ENCODE measurements at regions not wholly inside any gene's neighbourhood (a gene's known extent, or its start where the extent isn't known, plus 50 kb on each side); places are given as distances from the start of the nearest gene placed in this dataset.

DNA sequence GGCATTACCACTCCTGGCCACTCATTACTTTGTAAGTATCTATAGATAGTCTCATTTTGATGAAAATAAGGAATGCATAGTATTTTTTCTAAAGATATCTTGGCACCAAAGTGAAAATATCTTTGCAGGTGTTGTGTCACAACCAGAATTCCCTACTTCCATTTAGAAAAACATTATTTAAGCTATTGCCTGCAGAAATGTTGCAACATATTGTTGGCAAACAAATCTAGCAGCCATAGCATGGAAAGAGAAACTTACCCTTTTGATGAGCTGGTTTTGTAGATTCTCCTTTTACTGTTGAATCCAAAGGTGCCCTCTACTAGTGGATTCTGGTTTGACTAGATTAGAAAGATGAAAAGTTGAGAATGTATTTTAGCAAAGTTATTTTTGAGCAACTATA, 138.8 kb downstream of the AREG start:
- Histone ChIP-seq H3K4me1 (ENCODE audit: low read depth, poor library complexity, severe bottlenecking) (no peaks in the 10 kb centered on the region), H3K27me3 (ENCODE audit: insufficient read depth, low read depth) (no peaks in the 10 kb centered on the region), H3K27ac (no peak overlapping the region), H3K9ac (no peak overlapping the region), H2AFZ (ENCODE audit: low read depth) (no peak overlapping the region), H3K79me2 (ENCODE audit: insufficient read depth, low read depth) (no peaks in the 10 kb centered on the region), H4K20me1 (ENCODE audit: insufficient read depth) (no peaks in the 10 kb centered on the region), H3K4me2 (no peak overlapping the region), H3K4me3 (IDR thresholded peaks at IDR 0.05; ENCODE audit: insufficient read depth, low read depth, low read length) (no peak overlapping the region), H3K36me3 (ENCODE audit: insufficient read depth) (no peaks in the 10 kb centered on the region)
- TF ChIP-seq, protein P1, sequence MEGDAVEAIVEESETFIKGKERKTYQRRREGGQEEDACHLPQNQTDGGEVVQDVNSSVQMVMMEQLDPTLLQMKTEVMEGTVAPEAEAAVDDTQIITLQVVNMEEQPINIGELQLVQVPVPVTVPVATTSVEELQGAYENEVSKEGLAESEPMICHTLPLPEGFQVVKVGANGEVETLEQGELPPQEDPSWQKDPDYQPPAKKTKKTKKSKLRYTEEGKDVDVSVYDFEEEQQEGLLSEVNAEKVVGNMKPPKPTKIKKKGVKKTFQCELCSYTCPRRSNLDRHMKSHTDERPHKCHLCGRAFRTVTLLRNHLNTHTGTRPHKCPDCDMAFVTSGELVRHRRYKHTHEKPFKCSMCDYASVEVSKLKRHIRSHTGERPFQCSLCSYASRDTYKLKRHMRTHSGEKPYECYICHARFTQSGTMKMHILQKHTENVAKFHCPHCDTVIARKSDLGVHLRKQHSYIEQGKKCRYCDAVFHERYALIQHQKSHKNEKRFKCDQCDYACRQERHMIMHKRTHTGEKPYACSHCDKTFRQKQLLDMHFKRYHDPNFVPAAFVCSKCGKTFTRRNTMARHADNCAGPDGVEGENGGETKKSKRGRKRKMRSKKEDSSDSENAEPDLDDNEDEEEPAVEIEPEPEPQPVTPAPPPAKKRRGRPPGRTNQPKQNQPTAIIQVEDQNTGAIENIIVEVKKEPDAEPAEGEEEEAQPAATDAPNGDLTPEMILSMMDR (conservative IDR thresholded peaks at IDR 0.05; ENCODE audit: low read depth, low read length) = no peak

DNA sequence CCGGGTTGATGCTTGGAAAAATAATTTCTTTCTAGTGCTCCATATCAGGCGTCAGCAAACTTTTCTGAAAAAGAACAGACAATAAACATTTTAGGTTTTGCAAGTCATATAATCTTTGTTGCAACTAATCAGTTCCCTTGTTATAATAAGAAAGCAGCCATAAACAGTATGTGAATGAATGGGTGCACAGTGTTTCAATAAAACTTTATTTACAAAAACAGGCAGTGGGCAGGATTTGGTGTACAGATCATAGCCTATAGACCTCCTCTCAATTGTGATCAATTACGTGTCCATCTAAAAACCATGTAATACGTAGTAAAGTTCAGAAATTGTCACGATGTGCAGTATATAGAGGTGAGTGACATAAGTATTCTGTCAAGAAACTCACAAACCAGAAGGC, 143.4 kb downstream of the AREG start:
- Histone ChIP-seq H3K36me3 (ENCODE audit: insufficient read depth) (no peaks in the 10 kb centered on the region), H3K27me3 (ENCODE audit: insufficient read depth, low read depth) (no peaks in the 10 kb centered on the region; the same call in 1 of the 2 replicates), H3K79me2 (ENCODE audit: insufficient read depth, low read depth) (no peaks in the 10 kb centered on the region), H3K4me1 (ENCODE audit: low read depth, poor library complexity, severe bottlenecking) (no peaks in the 10 kb centered on the region), H3K27ac (no peak overlapping the region), H2AFZ (ENCODE audit: low read depth) (no peak overlapping the region), H3K9ac (no peak overlapping the region), H3K4me2 (no peak overlapping the region), H3K4me3 (IDR thresholded peaks at IDR 0.05; ENCODE audit: insufficient read depth, low read depth, low read length) (no peak overlapping the region), H4K20me1 (ENCODE audit: insufficient read depth) (no peaks in the 10 kb centered on the region)
- TF ChIP-seq, protein P1 (conservative IDR thresholded peaks at IDR 0.05; ENCODE audit: low read depth, low read length) = no peak

DNA sequence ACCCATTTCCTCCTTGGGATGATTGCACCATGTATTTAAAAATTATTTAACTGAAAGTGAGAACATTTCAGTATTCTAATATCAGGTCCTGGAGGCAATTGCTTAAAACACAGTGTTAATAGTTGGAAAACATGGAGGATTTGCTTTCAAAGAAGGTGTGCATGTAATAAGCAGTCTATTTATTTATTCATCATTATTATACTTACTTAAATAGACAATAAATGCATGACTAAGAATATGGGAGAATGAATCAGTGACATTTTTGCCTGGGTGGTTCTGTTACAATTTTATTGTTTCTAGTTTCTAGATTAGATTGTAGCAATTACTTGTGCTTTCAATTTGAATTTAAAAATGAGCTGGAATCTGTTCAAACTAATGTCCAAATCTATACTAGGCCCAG, 145.5 kb downstream of the AREG start:
- Histone ChIP-seq H3K4me2 (no peak overlapping the region), H3K27ac (no peak overlapping the region), H2AFZ (ENCODE audit: low read depth) (no peak overlapping the region)

DNA sequence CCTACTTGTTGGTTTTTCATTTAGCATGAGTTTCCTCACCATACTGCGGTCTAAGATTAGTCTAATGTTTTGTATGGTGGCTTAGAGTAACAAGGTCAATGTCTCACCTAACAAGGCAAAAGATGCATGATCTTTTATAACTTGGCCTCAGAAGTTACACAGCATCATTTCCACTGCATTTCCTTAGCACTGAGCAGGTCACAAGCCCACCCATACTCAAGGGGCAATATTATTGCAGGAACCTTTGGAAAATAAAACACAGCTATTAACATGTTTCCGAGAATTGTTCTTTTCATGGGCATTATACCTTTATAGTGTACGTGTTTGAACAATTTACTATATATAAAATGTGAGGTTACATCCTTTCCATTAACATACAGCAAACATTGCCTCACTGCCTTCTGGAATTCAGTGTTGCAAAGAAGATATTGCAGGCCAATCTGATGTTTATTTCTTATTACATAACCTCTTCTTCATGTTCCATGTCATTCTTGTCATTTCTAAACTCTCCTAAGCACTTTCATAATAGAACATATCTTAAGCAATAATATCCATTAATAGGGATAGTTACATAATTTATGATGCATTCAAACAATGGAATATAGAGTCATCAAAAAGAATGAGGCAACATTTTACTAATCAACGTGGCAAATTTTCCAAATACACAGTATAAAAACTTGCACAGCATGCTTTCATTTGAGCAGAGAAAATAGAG, 153.8 kb downstream of the AREG start:
- H3K4me1 ChIP-seq (ENCODE audit: low read depth, poor library complexity, severe bottlenecking) = no peaks in the 10 kb centered on the region
- H3K4me3 ChIP-seq (IDR thresholded peaks at IDR 0.05; ENCODE audit: insufficient read depth, low read depth, low read length) = no peak overlapping the region
- no peaks in the 10 kb centered on the region for H3K36me3 ChIP-seq (ENCODE audit: insufficient read depth)
- no peaks in the 10 kb centered on the region for H3K79me2 ChIP-seq (ENCODE audit: insufficient read depth, low read depth)
- H4K20me1 ChIP-seq (ENCODE audit: insufficient read depth) = no peaks in the 10 kb centered on the region
- H3K4me2 ChIP-seq = no peak overlapping the region
- H2AFZ ChIP-seq (ENCODE audit: low read depth) = no peak overlapping the region
- H3K27me3 ChIP-seq (ENCODE audit: insufficient read depth, low read depth) = no peaks in the 10 kb centered on the region
- TF ChIP-seq, protein P1 (conservative IDR thresholded peaks at IDR 0.05; ENCODE audit: low read depth, low read length) = no peak
- H3K27ac ChIP-seq = no peak overlapping the region
- no peak overlapping the region for H3K9ac ChIP-seq

More for the DNA sequence above, 145.5 kb downstream of the AREG start:
- H4K20me1 ChIP-seq (ENCODE audit: insufficient read depth) = no peaks in the 10 kb centered on the region
- no peaks in the 10 kb centered on the region for H3K79me2 ChIP-seq (ENCODE audit: insufficient read depth, low read depth)
- no peaks in the 10 kb centered on the region for H3K36me3 ChIP-seq (ENCODE audit: insufficient read depth)
- H3K27me3 ChIP-seq (ENCODE audit: insufficient read depth, low read depth) = no peaks in the 10 kb centered on the region; the same call in 1 of the 2 replicates
- H3K4me3 ChIP-seq (IDR thresholded peaks at IDR 0.05; ENCODE audit: insufficient read depth, low read depth, low read length) = no peak overlapping the region
- H3K4me1 ChIP-seq (ENCODE audit: low read depth, poor library complexity, severe bottlenecking) = no peaks in the 10 kb centered on the region
- H3K9ac ChIP-seq = no peak overlapping the region
- TF ChIP-seq, protein P1 (conservative IDR thresholded peaks at IDR 0.05; ENCODE audit: low read depth, low read length) = no peak
